ENCODE measurements at regions not wholly inside any gene's neighbourhood (a gene's known extent, or its start where the extent isn't known, plus 50 kb on each side); places are given as distances from the start of the nearest gene placed in this dataset.

- H3K4me3 ChIP-seq (ENCODE audit: low read depth, low read length): no peak overlapping the region
- no peaks in the 10 kb centered on the region for H3K27me3 ChIP-seq (ENCODE audit: control insufficient read depth, insufficient read depth, low read length)
- H3K9me3 ChIP-seq (ENCODE audit: control insufficient read depth, insufficient read depth, low read length): no peaks in the 10 kb centered on the region
- H3K4me1 ChIP-seq (ENCODE audit: control insufficient read depth, insufficient read depth, low read length): no peaks in the 10 kb centered on the region
- DNase-seq (ENCODE audit: low read depth in 4 of 6, low spot score in 6 of 6): no peak
- no peaks in the 10 kb centered on the region for H3K36me3 ChIP-seq (ENCODE audit: control insufficient read depth, insufficient read depth, low read length)
- H3K27ac ChIP-seq (ENCODE audit: low read depth, low read length): no peak overlapping the region
Observed at GRCh38 chr14:83425138-83425537, 1891.5 kb upstream of the SEL1L start.

- WGBS (ENCODE audit: insufficient coverage): no CpG with 5 or more reads among the region's 2 CpGs
- Histone ChIP-seq H3K9me3 (ENCODE audit: control insufficient read depth, insufficient read depth, low read length) (no peaks in the 10 kb centered on the region), H3K4me3 (ENCODE audit: low read depth, low read length) (no peak overlapping the region), H3K36me3 (ENCODE audit: control insufficient read depth, insufficient read depth, low read length) (no peaks in the 10 kb centered on the region), H3K4me1 (ENCODE audit: control insufficient read depth, insufficient read depth, low read length) (no peaks in the 10 kb centered on the region), H3K27me3 (ENCODE audit: control insufficient read depth, insufficient read depth, low read length) (no peaks in the 10 kb centered on the region), H3K27ac (ENCODE audit: low read depth, low read length) (no peak overlapping the region)
- DNase-seq (ENCODE audit: low read depth in 4 of 6, low spot score in 6 of 6): no peak
Observed at GRCh38 chr14:83425706-83426105, 1892.1 kb upstream of the SEL1L start.

- Histone ChIP-seq H3K9me3 (ENCODE audit: control insufficient read depth, insufficient read depth, low read length) (peaks cover 2% of the 10 kb centered on the region), H3K4me3 (ENCODE audit: low read depth, low read length) (no peak overlapping the region), H3K27me3 (ENCODE audit: control insufficient read depth, insufficient read depth, low read length) (no peaks in the 10 kb centered on the region), H3K27ac (ENCODE audit: low read depth, low read length) (no peak overlapping the region), H3K36me3 (ENCODE audit: control insufficient read depth, insufficient read depth, low read length) (no peaks in the 10 kb centered on the region), H3K4me1 (ENCODE audit: control insufficient read depth, insufficient read depth, low read length) (no peaks in the 10 kb centered on the region)
- no peak for DNase-seq (ENCODE audit: low read depth in 4 of 6, low spot score in 6 of 6)
- WGBS (ENCODE audit: insufficient coverage): no CpG with 5 or more reads among the region's 1 CpG
Observed at GRCh38 chr14:83433618-83434017, 1900.0 kb upstream of the SEL1L start.

GRCh38 chr14:83441801-83442200 is 1908.1 kb upstream of the SEL1L start:
- Histone ChIP-seq H3K4me1 (ENCODE audit: control insufficient read depth, insufficient read depth, low read length) (no peaks in the 10 kb centered on the region), H3K27me3 (ENCODE audit: control insufficient read depth, insufficient read depth, low read length) (no peaks in the 10 kb centered on the region), H3K9me3 (ENCODE audit: control insufficient read depth, insufficient read depth, low read length) (no peaks in the 10 kb centered on the region), H3K4me3 (ENCODE audit: low read depth, low read length) (no peak overlapping the region), H3K27ac (ENCODE audit: low read depth, low read length) (no peak overlapping the region), H3K36me3 (ENCODE audit: control insufficient read depth, insufficient read depth, low read length) (no peaks in the 10 kb centered on the region)
- WGBS (ENCODE audit: insufficient coverage): no CpG with 5 or more reads among the region's 2 CpGs
- DNase-seq (ENCODE audit: low read depth in 4 of 6, low spot score in 6 of 6): no peak

GRCh38 chr14:83455561-83455960 is 1921.9 kb upstream of the SEL1L start:
- H3K9me3 ChIP-seq (ENCODE audit: control insufficient read depth, insufficient read depth, low read length): peaks cover 8% of the 10 kb centered on the region
- no peaks in the 10 kb centered on the region for H3K36me3 ChIP-seq (ENCODE audit: control insufficient read depth, insufficient read depth, low read length)
- DNase-seq (ENCODE audit: low read depth in 4 of 6, low spot score in 6 of 6): peak in 1 of 6 donors; percentile 69
- H3K4me3 ChIP-seq (ENCODE audit: low read depth, low read length): no peak overlapping the region
- no peaks in the 10 kb centered on the region for H3K4me1 ChIP-seq (ENCODE audit: control insufficient read depth, insufficient read depth, low read length)
- H3K27ac ChIP-seq (ENCODE audit: low read depth, low read length): no peak overlapping the region
- WGBS (ENCODE audit: insufficient coverage): 92% methylated on average over 2 of the region's 3 CpGs
- H3K27me3 ChIP-seq (ENCODE audit: control insufficient read depth, insufficient read depth, low read length): no peaks in the 10 kb centered on the region

GRCh38 chr14:83461521-83461920 is 1927.9 kb upstream of the SEL1L start:
- Histone ChIP-seq H3K9me3 (ENCODE audit: control insufficient read depth, insufficient read depth, low read length) (peaks cover 8% of the 10 kb centered on the region), H3K4me3 (ENCODE audit: low read depth, low read length) (no peak overlapping the region), H3K4me1 (ENCODE audit: control insufficient read depth, insufficient read depth, low read length) (no peaks in the 10 kb centered on the region), H3K27ac (ENCODE audit: low read depth, low read length) (no peak overlapping the region), H3K36me3 (ENCODE audit: control insufficient read depth, insufficient read depth, low read length) (no peaks in the 10 kb centered on the region), H3K27me3 (ENCODE audit: control insufficient read depth, insufficient read depth, low read length) (no peaks in the 10 kb centered on the region)
- DNase-seq (ENCODE audit: low read depth in 4 of 6, low spot score in 6 of 6): no peak
- WGBS (ENCODE audit: insufficient coverage): 79% methylated on average over 4 of the region's 4 CpGs

- Histone ChIP-seq H3K4me3 (ENCODE audit: low read depth, low read length) (no peak overlapping the region), H3K4me1 (ENCODE audit: control insufficient read depth, insufficient read depth, low read length) (no peaks in the 10 kb centered on the region), H3K27ac (ENCODE audit: low read depth, low read length) (no peak overlapping the region), H3K36me3 (ENCODE audit: control insufficient read depth, insufficient read depth, low read length) (no peaks in the 10 kb centered on the region), H3K9me3 (ENCODE audit: control insufficient read depth, insufficient read depth, low read length) (peaks cover 8% of the 10 kb centered on the region), H3K27me3 (ENCODE audit: control insufficient read depth, insufficient read depth, low read length) (no peaks in the 10 kb centered on the region)
- WGBS (ENCODE audit: insufficient coverage): 100% methylated on average over 1 of the region's 3 CpGs
- DNase-seq (ENCODE audit: low read depth in 4 of 6, low spot score in 6 of 6): no peak
Observed at GRCh38 chr14:83462759-83463158, 1929.1 kb upstream of the SEL1L start.

GRCh38 chr14:83463500-83464098 is 1929.9 kb upstream of the SEL1L start:
- no peaks in the 10 kb centered on the region for H3K36me3 ChIP-seq (ENCODE audit: control insufficient read depth, insufficient read depth, low read length)
- H3K27ac ChIP-seq (ENCODE audit: low read depth, low read length): no peak overlapping the region
- H3K4me1 ChIP-seq (ENCODE audit: control insufficient read depth, insufficient read depth, low read length): no peaks in the 10 kb centered on the region
- H3K9me3 ChIP-seq (ENCODE audit: control insufficient read depth, insufficient read depth, low read length): peaks cover 8% of the 10 kb centered on the region
- no peak overlapping the region for H3K4me3 ChIP-seq (ENCODE audit: low read depth, low read length)
- H3K27me3 ChIP-seq (ENCODE audit: control insufficient read depth, insufficient read depth, low read length): no peaks in the 10 kb centered on the region
- WGBS (ENCODE audit: insufficient coverage): no CpG with 5 or more reads among the region's 4 CpGs
- DNase-seq (ENCODE audit: low read depth in 4 of 6, low spot score in 6 of 6): peak in 5 of 6 donors; percentile 27 to 71 (median 31)

- H3K36me3 ChIP-seq (ENCODE audit: control insufficient read depth, insufficient read depth, low read length): no peaks in the 10 kb centered on the region
- H3K4me1 ChIP-seq (ENCODE audit: control insufficient read depth, insufficient read depth, low read length): no peaks in the 10 kb centered on the region
- no peak overlapping the region for H3K27ac ChIP-seq (ENCODE audit: low read depth, low read length)
- H3K4me3 ChIP-seq (ENCODE audit: low read depth, low read length): no peak overlapping the region
- no peaks in the 10 kb centered on the region for H3K9me3 ChIP-seq (ENCODE audit: control insufficient read depth, insufficient read depth, low read length)
- peak in 1 of 6 donors; percentile 9 for DNase-seq (ENCODE audit: low read depth in 4 of 6, low spot score in 6 of 6)
- WGBS (ENCODE audit: insufficient coverage): no CpG with 5 or more reads among the region's 3 CpGs
- no peaks in the 10 kb centered on the region for H3K27me3 ChIP-seq (ENCODE audit: control insufficient read depth, insufficient read depth, low read length)
Observed at GRCh38 chr14:83467811-83468210, 1934.2 kb upstream of the SEL1L start.

- no peaks in the 10 kb centered on the region for H3K36me3 ChIP-seq (ENCODE audit: control insufficient read depth, insufficient read depth, low read length)
- H3K4me3 ChIP-seq (ENCODE audit: low read depth, low read length): no peak overlapping the region
- WGBS (ENCODE audit: insufficient coverage): no CpG with 5 or more reads among the region's 4 CpGs
- H3K4me1 ChIP-seq (ENCODE audit: control insufficient read depth, insufficient read depth, low read length): no peaks in the 10 kb centered on the region
- no peaks in the 10 kb centered on the region for H3K9me3 ChIP-seq (ENCODE audit: control insufficient read depth, insufficient read depth, low read length)
- no peaks in the 10 kb centered on the region for H3K27me3 ChIP-seq (ENCODE audit: control insufficient read depth, insufficient read depth, low read length)
- H3K27ac ChIP-seq (ENCODE audit: low read depth, low read length): no peak overlapping the region
- peak in 1 of 6 donors; percentile 11 for DNase-seq (ENCODE audit: low read depth in 4 of 6, low spot score in 6 of 6)
Observed at GRCh38 chr14:83470466-83470865, 1936.8 kb upstream of the SEL1L start.
